ENCODE measurements at regions not wholly inside any gene's neighbourhood (a gene's known extent, or its start where the extent isn't known, plus 50 kb on each side); places are given as distances from the start of the nearest gene placed in this dataset.

- no peak for DNase-seq
Measured at GRCh38 chr3:147755310-147755709, 346.1 kb downstream of the ZIC1 start.

- DNase-seq = no peak
Measured at GRCh38 chr3:147756476-147756875, 347.3 kb downstream of the ZIC1 start.

DNA sequence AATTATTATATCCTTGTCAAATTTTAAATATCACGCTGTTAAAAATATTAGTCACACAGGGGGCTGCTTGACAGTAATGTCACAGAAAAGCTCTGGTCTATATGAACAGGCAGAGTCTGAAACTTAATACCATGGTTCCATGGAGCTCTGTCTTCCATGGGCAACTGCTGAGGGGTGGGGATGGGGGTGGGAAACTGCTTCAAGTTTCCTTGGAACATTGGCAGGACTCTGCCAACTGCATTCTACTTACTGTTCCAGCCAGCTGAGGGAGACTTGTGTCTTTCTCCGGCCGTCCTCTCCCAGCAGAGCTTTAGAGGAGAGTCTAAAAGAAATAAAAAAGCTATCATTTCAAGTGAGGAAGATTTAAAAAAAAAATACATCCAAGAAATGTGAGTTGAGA lies 348.7 kb downstream of the ZIC1 start:
- DNase-seq = no peak

DNA sequence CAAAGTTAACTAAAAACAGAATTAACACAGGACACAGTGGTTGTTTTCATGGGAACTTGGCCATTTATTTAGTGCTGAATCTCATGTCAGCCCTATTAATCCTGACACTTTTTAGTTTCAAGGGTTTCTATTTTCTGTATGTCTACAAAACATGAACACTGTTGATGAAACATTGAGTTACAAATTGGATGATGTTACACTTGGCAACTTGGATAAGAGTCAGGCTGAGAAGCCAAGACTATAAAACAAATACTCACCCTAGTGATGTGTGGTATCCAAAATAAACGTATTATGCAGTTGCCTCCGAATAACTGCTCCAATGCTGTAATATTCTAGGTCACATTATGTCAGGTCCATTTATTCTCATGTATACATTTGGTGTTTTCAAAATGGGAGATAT lies 349.6 kb downstream of the ZIC1 start:
- DNase-seq = no peak

GRCh38 chr3:147760085-147760484 lies 350.9 kb downstream of the ZIC1 start:
- DNase-seq = no peak

DNA sequence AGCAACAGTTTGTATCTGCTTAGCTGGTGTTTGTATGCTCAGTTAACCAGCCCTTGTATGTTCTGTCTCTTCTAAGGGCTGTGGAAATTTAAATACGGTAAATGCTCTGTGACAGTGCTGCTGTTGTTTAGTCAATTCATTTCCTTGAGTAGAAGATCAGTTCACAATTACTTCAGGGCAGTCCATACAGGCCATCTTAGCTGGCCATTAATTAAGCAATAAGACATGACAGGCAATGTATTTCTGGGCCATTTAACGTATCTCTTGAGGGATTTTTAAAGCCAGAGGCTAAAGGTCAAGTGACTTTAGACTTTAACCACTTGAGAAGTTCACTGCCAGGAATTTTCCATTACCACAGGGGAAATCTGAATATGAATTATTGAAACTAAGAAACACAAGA lies 351.8 kb downstream of the ZIC1 start:
- DNase-seq = no peak

DNA sequence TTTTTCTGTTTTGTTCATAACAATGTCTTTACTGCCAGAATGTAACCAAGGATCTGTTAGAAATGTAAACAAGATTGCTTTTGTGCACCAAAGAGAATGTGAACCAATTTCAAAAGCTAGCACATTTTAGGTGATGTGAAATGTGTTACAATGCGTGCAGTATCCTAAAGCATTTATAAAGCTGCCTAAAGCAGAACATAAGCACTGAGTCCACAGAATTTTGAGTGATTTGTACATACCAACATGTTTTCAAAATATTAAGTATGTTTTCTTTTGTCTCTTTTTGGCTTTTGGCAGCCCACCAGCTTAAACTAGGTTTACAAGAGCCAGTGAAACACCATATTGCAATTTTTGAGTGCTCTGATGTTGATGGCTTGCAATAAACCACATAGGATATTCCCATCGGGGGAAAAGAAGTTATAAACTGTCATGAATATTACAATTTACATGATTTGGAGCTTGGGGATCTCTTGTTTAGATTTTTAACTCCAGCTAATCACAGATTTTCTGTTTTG lies 364.0 kb downstream of the ZIC1 start:
- no peak for DNase-seq

- DNase-seq = no peak
Measured at GRCh38 chr3:147775411-147775810, 366.2 kb downstream of the ZIC1 start.

DNA sequence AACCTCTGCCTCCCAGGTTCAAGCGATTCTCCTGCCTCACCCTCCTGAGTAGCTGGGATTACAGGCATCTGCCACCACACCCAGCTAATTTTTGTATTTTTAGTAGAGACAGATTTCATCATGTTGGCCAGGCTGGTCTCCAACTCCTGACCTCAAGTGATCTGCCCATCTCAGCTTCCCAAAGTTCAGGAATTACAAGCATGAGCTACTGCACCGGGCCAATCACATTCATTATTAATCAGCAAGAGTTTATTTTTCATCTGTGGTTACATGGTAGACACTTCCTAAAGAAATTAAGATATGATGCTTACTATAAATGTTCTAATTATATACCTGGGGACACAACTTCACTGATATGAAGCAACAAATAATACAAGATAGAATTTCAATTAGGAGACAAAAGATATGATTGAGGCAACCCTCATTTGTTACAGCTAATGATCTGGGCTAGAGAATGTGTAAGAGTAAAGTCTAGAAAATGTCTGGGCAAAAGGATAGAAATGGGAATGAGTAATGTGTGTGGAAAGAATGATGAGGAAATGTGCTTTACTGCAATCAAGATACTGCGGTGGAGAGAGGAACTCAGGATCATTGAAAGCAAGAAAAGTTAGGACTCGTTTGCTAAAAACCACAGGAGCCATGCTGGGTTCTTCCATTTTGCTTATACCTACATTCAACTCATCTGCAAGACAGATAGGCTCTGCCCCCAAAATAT lies 366.8 kb downstream of the ZIC1 start:
- DNase-seq = no peak

DNA sequence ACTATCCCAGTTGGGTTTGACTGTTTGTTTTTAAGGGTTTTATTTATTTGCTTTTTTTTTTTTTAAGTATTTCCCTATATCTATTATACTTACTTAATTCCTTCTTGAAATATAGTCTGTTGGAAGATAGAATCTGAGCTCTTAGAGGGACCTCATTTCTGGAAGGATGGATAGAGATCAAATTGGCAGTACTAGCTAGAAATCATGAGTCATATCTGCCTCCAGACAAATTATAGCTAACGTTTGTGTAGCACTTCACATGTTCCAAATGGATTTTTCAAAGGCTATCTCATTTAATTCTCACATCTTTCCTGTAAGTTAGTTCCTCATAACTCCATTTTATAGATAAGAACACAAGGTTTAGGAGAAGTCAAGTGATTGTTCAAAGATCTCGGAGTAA lies 384.7 kb downstream of the ZIC1 start:
- DNase-seq = no peak

DNA sequence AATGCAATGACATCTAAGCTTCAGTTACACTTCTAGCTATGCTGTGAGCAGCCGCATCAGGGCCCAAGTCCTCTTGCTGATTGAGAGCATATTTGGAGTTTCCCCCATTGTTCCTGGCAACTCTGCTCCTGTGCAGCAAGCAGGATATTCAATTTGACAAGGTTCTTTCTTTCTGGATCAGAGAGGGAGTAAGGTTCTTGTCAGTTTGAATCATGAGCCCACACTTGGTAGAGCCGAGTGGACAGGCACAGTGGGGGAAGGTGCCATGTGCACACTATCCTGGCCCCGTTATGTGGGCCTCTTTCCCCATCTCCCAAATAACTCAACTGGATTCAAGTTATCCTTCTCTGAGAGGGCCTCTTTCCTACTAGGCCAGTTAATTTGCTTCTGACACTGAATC lies 385.4 kb downstream of the ZIC1 start:
- no peak for DNase-seq

GRCh38 chr3:147795418-147795817 lies 386.3 kb downstream of the ZIC1 start:
- DNase-seq = no peak

GRCh38 chr3:147797095-147797494 lies 387.9 kb downstream of the ZIC1 start:
- DNase-seq = no peak

DNA sequence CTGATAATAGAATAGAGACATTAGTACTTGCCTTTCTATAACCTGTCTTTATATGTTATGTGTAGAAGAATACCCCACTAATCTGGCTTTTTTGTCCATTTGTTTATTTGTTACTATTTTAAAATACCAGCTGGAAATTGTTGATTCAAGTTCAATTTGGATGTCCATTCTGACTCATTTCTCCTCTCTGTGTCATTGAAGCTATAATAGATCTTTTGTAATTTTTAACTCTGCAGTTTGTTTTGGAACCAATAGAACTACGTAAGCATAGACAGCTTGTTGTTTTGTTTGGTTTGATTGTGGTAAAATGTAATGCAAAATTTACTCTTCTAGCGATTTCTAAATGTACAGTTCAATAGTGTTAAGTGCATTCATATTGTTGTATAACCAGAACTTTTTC lies 390.4 kb downstream of the ZIC1 start:
- DNase-seq = no peak

DNA sequence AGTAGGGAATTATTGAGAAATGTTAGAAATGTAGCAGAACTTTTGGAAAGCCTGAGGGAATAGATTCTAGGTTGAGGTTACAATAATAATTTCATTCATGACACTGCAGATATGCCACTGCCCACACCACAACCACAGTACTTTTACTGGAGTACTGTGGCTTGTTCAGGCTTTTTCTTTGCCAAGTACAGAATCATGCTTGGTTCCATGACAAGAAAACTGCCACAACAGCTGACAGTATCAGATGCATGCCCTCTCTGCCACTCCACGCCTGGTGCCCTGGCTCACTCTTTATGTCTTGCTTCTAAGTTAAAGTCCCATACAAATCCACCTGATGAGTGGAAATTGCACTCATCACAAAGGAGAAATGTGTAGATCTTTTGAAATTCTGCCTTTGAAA lies 398.6 kb downstream of the ZIC1 start:
- DNase-seq = no peak

GRCh38 chr3:147809206-147809605 lies 400.0 kb downstream of the ZIC1 start:
- no peak for DNase-seq

- no peak for DNase-seq
Measured at GRCh38 chr3:147812186-147812911, 403.2 kb downstream of the ZIC1 start.

DNA sequence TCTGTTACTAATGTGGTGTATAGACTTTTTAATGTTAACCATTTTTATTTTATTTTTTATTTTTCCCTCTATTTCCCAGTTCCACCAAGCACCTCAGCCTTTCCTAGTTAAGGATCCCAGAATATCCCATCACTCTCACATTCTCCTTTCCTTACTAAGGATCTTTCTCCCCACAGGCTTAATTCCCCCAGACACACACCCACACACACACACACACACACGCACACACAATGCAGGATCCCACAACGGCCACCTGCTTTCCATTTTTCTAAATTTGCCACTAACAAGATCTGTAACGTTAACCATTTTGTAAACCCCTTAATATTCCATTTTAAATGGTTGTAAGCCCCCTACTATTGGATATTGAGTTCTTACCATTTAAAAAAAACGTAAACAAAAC lies 404.1 kb downstream of the ZIC1 start:
- no peak for DNase-seq

GRCh38 chr3:147816752-147817151 lies 407.6 kb downstream of the ZIC1 start:
- no peak for DNase-seq

- no peak for DNase-seq
Measured at GRCh38 chr3:147832611-147833010, 423.4 kb downstream of the ZIC1 start.

DNA sequence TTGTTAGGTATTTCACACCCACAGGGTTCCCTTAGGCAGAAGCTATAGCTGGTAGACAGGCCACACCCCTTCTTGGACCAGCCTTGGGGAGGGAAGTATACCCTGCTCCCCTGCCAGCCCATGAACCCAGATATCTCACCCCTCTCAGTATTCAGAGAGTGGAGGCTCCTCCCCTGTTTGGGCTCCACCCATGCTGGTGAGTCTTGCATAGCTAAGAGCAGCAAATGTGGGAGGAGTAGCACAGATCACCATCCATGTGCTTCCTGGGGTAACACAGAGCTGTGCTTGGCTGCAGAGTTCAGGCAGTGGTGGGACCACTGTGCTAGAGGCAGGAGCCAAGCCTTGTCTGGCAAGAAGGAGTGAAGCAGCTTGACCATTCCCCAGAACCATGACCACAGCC lies 427.2 kb downstream of the ZIC1 start:
- DNase-seq = no peak

DNA sequence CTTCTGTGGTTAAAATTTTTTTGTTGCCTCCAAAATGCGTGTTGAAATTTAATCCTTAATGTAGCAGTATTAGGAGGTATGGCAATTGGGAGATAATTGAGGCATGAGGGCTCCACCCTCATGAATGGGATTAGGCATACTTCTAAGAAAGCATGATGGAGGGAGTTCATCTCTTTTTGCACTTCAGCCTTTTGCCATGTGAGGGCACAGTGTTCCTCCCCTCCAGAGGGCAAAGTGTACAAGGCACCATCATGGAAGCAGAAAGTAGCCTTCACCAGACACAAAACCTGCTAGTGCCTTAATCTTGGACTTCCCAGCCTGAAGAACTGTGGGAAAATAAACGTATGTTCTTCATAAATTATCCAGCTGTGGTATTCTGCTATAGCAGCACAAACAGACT lies 429.5 kb downstream of the ZIC1 start:
- no peak for DNase-seq

DNA sequence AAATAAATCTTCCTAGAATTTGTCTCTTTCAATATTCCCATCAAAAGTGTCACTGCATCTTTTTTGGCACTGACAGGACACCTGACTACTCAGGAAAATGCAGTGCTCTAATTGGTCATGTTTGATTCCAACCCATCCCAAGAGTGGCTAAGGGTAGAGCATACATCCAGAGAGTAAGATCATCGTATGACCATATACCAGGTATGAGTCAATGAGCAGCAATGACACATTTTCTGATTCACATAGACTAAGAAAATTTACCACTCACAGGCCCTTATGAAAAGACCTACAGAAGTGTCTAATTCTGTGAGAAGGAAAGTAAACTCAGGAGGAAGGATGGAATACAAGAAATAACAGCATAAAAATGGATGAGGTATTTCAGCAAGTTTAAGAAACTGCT lies 434.2 kb downstream of the ZIC1 start:
- no peak for DNase-seq

All from anterior cingulate cortex (tissue), 58 donors.